ENCODE measurements at regions not wholly inside any gene's neighbourhood (a gene's known extent, or its start where the extent isn't known, plus 50 kb on each side); places are given as distances from the start of the nearest gene placed in this dataset.
"Not testable (repeated sequence)": the region's sequence is repeated elsewhere in the genome, so short reads cannot be mapped to it uniquely, and the experiment has no call there.

DNA sequence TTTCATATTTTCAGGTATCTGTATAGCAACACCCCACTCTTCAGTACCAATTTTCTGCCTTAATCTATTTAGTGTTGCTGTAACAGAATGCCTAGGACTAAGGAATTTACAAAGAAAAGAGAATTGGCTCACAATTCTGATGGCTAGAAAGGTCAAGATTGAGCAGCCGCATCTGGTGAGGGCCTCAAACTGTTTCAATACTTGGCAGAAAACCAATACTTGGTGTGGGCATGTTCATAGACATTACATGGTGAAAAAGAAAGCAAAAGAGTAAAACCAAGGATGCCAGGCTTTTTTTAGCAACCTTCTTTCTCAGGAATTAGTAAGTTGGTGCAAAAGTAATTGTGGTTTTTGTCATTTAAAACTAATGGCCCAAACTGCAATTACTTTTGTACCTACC, 1041.1 kb upstream of the CDH6 start:
- DNase-seq: no peak

DNA sequence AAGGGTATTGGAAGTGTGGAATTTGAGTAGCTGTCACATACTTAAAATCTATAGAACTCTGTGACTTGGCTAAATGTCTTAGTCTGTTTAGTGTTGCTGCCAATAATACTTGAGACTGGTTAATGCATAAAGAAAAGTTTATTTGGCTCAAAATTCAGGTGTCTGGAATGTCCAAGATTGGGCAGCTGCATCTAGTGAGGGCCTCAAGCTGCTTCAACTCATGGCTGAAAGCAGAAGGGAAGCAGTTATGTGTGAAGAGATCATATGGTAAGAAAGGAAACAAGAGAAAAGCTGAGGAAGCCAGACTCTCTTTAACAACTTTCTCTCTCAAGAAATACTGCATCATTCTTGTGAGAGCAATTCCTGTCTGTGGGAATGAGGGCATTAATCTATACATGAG, 1043.3 kb upstream of the CDH6 start:
- no peak for DNase-seq

DNA sequence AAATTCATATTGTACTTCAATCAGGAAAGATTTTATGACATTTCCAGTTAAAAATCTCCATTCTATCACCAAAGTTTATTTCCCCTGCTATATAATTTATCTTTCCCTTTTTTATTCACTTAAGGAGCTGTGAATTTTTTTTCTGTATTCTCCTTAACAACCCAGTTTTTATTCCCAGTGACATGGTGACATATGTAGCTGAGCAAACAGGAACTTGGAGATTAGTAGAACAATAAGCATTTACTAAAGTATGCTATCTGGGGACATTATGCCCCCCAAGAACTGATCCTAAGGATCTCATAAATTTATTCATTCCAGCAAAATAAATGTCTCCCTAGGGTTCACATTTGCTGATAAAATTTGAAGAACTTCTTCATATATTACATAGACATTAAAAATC, 1044.0 kb upstream of the CDH6 start:
- no peak for DNase-seq

DNA sequence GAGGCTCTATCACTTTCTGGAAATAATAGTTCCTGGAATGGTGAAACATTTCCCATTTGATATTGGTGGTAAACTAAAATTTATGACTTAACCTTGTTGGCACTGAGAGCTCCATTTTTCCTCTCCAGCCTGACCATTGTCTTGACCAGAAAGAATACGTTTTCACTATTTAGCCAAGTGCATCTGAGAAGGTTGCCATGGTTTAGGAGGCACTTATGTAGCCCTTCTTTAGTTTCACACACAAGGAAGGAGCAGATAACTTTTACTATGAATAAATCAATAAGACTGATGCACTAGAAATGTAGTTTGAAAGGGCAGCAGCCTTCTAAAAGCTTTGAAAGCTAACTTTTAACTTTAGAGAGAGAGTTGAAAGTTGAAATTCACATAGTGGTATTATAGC, 1045.5 kb upstream of the CDH6 start:
- DNase-seq: no peak

DNA sequence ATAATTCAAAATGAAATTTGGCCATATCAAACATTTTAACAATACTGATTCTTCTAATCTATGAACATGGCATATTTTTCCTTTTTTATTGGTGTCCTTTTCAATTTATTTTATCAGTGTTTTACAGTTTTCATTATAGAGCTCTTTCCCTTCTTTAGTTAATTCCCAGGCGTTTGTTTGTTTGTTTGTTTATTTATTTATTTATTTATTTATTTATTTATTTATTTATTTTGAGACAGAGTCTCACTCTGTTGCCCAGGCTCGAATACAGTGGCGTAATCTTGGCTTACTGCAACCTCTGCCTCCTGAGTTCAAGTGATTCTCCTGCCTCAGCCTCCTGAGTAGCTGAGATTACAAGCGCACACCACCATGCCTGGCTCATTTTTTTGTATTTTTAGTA, 1049.4 kb upstream of the CDH6 start:
- not testable (repeated sequence) for DNase-seq

DNA sequence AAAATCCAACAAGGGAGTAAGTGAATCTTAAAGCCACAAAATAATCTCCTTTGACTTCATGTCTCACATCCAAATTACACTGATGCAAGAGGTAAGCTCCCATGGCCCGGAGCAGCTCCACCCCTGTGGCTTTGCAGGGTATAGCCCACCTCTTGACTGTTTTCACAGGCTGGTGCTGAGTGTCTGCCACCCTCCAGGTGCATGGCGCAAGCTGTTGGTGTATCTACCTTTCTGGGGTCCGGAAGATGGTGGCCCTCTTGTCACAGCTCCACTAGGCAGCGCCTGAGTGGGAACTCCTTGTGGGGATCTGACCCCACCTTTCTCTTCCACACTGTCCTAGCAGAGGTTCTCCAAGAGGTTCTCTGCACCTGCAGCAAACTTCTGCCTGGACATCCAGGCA, 1051.1 kb upstream of the CDH6 start:
- DNase-seq: no peak

DNA sequence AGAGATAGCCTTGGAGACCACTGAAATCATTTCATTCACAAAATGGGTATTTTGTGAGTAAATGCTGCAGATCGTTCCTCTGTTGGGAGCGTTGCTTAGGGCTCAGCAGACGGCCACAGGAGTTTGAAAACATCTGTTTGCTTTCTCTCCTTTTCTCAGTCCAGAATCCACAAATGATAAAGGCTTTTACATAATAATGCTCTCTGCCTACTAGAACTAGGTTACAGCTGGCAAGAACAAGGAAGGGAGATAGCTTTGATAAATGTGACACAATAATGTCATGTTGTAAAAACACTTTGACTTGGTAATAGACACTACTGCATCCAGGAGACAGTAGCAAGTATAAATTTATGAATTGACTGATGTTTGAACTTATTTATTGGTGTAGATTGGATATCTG, 1072.4 kb upstream of the CDH6 start:
- DNase-seq: no peak

DNA sequence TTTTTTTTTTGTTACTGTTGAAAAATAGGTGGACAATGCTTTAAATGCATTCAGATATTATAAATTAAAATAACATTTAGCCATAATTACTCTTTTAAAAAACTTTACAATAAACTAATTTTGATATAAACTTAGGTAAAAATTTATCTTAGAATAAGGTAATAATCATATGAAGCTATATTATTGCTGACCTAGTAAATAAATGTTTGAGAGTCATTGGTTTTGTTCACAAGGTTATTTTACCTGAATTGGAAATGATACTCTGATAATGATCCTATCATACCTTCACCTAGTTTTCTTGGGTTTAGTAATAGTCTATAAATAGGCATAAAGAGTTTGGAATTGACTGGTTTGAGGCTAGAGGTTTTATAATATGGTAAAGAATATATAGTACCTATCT, 1076.4 kb upstream of the CDH6 start:
- DNase-seq: no peak

DNA sequence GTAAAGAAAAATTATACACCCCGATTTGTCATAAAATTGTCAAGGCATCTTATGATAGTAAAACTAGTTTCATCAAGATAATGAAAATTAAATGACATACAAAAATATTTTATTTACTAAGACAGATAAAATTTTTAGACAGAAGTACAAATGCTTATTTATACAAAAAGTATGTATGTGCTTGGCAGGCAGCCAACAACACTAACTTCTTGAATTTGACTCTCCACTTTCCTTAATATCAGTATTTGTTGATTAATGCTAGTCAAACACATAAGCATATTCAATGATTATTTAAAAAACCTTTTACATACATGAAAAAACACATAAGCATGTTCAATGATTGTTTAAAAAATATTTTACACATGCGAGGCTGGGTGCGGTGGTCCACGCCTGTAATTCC, 1079.9 kb upstream of the CDH6 start:
- no peak for DNase-seq

DNA sequence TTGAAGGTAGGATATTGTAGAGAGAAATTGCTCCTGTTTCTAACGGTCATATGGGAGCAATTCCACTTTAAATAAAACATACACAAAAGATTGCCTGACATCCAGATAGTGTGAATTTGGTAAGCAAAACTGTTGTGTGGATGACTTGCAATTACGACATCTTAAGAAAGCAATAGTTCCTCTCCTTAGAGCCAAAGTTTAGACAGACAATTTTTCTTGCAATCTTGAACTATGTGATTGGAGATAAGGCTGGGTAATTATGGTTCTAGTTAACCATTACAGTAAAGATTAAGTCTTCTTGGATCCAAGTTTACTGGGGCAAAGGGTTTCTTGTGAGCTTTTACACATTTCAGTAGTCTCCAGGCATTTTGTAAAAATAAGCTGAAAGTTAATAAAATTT, 1080.6 kb upstream of the CDH6 start:
- DNase-seq: no peak

DNA sequence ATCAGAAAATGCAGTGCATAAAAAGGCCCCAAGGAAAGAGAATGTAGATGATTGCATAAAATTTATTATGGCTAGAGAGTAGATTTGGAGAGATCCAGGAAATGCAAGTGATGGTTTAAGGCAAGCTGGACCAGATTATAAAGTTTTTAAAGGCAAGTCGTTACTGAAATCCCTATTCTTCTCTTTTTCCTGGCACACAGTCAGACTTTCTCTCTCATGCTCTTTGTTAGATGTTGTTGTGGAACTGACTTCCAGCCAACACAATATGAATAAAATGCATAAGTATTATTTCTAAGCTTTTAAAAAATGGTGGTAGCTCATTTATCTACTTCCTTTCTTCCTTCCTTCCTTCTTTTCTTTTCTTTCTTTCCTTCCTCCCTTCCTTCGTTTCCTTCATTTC, 1085.4 kb upstream of the CDH6 start:
- DNase-seq: peak in 2 of 3 donors; percentile 13 to 39

DNA sequence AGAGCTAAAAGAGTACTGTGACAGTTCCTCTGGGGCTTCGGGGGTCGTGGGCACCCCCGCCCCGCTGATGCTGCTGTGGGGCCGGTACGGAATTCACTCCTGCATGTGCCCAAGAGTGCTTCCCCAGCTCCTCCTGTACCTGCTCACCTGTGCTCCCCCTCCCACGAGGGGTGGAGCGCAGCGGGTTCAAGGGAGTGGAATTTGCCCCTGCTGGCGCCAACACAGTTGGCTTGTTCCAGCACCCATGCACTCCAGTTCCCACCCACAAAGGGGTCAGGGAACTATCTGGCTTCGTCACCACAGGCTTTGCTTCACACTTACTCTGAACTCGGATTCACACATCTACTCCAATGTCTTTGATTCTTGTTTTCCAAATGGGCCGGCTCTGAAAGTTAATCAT, 1086.9 kb upstream of the CDH6 start:
- no peak for DNase-seq

DNA sequence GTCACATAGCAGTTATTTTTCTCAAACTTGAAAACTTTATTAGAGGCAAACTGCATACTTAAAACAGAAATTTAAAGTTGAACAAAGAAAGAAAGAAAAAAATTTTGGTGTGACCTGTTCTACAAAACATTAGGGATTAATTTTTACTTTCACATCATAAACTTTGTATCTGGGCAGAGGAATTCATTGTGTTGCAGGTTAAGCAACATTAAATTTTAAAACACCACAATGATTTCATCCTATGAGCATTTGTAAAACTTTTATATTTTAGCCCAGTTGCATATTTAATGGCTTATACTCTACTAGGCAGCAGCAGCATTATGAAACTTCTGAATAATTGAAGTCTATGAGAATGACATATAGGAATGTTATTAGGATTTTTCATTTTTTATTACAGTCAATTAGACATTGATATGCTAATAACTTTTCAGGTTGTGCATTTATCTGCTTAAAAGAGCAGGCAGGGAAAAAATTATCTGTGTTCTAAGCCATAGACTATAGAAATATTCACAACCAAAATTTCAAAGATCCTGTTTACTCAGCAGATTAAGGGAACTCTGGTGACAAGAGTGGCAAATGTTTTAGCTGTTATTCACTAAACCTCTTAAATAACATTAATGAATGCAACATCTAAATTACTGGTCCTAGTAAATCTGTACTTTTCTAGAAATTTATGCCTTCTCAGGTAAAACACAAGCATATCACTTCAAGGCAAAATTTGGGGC, 1088.5 kb upstream of the CDH6 start:
- no peak for DNase-seq

DNA sequence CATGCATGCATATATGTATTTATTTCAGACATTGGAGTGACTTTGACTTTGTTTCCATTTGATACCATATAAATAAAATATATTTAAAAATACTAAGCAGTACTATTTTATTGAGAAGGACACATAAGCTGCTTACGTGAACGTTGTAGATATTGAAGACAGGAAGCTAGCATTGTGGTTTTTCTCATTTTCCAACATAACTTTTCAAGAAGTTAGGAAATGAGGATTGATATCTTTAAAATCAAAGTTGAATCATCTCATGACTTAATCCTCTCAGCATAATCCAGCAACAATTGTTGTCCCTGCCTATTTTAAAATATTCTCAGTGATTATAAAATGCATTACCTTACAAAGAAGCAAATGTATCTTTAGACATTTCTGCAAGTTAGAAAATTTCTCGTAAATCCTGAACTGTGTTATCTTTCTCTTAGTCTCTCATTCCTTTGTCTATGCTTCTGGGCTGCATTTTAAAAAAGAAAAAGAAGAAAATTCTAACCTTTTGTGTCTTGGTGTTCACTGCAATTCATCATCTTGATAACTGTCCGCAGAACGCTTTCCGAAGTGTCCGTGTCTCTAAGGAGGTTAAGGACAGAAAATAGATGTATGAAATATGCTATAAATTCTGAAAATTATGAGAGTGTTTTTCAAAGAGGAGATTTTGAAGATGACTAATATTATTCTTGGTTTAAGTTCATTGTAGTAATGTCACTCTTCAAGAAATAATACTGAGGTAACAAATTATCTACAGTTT, 1089.9 kb upstream of the CDH6 start:
- DNase-seq: no peak

DNA sequence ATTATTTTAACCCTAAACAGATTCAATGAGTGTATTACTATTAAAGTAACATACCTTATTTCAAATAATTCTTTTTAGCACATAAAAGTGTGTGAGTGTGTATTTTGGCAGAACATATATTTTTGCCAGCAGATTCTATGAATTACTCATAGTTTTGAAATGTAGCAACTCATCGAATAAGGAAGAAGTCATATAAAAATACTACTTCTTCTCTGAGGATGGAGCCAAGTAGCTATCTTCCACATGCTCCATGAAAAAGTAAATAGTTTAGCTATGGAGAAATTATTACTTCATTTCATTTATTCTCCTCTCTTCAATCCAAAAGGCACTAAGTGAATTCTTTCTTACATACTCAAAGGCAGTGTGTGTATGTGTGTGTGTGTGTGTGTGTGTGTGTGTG, 1090.4 kb upstream of the CDH6 start:
- peak in 2 of 3 donors; percentile 8 to 13 for DNase-seq

DNA sequence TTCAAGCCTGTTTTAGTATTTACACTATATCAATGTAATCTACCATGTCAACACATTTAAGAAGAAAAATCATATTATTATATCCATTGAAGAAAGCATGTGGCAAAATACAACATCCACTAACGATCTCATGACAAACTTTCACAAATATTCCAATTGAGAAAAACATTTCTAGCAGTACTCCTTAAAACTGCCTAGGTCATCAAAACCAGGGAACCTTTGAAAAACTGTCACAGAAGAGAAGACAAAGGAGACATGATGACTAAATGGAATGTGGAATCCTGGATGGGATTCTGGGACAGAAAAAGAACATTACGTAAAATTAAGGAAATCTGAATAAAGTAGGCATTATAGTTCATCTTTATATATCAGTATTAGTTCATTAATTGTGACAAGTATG, 1091.3 kb upstream of the CDH6 start:
- DNase-seq: no peak

DNA sequence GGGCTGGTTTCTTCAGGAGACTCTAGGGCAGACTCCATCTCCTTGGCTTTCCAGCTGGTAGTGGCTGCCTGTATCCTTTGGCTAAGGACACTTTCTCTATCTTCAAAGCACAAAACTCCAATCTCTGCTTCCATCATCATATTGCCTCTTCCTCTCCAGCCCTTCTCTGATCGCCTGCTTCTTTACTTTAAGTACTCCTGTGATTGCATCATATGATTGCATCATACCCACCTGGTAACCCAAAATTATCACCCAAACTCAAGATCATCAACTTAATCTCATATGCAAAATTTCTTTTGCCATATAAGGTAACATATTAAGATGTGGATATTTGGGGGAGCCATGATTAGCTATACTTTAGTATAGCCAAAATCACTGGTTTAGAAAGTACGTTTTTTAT, 1092.6 kb upstream of the CDH6 start:
- DNase-seq: no peak

DNA sequence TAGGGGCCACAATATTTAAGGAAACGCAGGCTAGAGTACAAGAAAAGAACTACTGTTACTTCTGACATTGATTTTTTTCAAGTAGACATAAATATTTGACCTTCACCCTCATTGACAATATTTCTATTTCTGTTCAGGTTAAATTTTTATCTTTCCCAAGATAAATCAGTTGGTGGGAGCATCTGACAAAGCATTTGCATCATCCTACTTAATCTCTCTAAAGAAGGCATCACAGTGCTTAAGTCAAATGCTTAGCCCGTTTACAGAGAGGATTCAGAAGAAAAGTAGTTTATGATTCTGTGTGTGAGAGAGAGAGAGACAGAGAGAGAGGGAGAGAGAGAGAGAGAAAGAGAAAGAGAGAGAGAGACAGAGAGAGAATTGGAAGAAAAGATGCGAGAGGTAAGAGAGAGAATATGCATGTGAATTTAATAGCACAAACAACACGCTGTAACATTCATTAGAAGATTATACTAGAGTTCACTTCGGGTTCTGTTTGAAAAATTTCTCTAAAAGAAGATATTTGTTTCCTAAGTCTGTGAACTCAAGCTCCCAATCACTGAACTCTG, 1093.3 kb upstream of the CDH6 start:
- no peak for DNase-seq

DNA sequence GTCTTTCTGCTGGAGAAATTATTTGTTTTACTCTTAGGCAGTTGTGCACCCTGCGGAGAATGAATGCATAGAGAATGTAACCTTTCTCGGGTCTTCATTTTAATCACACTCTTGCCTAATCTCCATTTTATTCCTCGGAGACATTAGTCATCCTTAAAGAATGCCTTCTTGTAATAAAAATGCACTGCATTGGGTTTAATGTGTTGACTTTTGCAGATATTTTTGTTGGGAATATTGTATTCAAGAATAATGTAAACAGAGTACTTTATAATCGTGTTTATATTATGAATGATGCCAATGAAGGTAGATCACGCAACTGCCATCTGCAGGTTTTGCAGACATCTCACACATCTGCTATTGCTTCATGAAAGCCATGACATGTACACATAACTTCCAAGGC, 1093.9 kb upstream of the CDH6 start:
- DNase-seq: peak in 2 of 3 donors; percentile 6 to 8

DNA sequence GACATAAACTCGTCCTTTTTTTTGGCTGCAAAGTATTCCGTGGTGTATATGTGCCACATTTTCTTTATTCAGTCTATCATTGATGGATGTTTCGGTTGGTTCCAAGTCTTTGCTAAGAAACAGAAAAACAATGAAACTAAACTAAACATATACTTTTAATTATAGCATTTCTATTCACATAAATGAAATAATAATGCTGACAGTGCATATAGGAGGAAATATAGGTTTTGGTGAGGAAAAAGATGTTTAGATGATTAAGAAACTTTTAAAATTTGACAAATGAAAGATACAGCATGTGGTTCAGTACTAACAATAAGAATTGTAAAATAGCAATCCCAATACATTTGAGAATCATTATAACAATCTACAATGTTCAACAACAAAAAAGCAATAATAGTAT, 1094.5 kb upstream of the CDH6 start:
- DNase-seq: no peak

DNA sequence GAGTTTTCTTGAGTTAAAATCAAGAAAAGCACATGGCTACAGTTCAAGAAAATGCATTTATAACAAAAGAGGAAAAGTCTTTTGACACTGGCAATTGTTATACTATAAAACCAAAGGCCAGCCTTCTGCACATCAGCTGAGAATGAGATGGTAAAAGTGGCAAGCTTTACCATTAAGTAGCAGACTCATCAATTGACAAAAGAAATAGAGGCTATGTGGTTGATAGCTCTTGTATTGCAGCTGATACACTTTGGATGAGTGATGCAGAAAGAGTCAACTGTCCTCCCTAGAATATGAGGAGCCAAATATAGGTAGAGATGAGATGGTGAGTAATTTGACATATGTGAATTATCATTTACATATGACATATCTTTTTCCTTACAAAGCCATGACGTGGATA, 1100.9 kb upstream of the CDH6 start:
- DNase-seq: no peak

DNA sequence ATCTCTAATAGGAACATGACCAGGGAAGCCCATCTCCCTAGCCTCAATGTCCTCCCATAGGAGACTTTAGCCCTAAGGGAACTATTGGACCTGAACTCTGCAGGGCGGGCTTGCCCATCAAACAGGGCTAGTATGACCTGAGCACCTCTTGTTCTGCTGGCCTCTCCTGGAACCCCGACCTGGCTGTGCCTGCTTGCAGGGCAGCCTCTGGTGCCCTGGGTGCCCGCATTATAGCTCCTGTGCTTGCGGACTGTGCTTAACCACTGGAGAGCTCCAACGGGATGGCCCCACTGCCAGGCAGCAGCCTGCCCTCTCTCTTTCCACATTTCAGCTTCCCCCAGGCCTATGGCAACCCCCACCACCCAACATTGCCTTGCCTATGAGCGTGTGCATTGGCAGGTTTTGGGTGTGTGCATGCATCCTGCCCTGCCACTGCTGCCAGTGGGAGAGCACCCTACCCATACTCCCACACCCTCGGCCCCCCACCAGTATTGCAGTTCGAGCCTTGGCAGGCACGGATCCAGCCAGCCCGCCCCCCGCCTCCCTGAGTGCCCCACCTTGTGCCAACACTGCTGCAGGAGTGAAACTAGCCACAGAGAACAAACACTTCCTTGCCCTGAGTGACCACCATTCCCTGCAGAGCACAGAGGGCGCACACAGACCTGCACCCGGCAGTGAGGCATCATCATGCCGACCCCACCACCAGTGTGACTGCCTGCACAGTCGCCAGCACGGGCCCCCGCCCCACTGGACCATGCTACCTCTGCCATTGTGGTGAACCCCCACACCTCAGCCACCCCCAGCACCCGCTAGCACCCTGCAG, 1123.8 kb upstream of the CDH6 start:
- DNase-seq: no peak

DNA sequence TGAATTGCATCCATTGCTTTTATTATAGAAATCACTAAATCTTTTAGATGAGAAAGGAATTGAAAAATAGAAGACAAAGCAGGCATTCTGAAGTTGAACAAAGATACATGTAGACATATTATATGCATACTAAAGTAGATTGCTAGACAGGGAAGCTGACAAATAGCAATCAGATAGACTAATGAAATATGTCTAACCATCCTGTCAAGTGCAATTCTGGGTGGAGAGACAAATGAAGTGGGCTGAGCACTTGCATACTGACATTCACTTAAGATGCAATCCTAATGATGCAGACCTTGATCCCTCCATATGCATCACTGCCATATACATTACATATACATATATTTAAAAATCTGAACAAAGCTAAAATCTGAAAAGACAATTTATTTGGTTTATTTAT, 1130.0 kb upstream of the CDH6 start:
- no peak for DNase-seq

Data from muscle of back (tissue), 3 donors.